K562 (cell line): ENCODE measurements at regions not wholly inside any gene's neighbourhood (a gene's known extent, or its start where the extent isn't known, plus 50 kb on each side); places are given as distances from the start of the nearest gene placed in this dataset.
A peak's percentile ranks its signal among the peaks of the same experiment; 100 is the strongest.

Experiments used
- ATAC-seq: fragments of 200-7000 bp; cut with Tn5 transposase; 3 replicates; pipeline ENCODE4 v1.9.1; 2020; ENCODE audit warnings: moderate library complexity
- BruUV-seq: library from RNA; stranded (reverse); fragments of 400-500 nt; replicated peaks from 2 replicates; lab custom pipeline; 2021; lab: Mats Ljungman, UMichigan
- CTCF ChIA-PET: fragments of 300-600 bp; formaldehyde crosslinking; extraction: SDS; loops from one replicate; lab custom pipeline; 2021; ENCODE audit warnings: low intra/inter-chr PET ratio; lab: Yijun Ruan, JAX
- POLR2A ChIA-PET: fragments of 300-600, 350-650 bp; sonication (Branson Sonifier 250); formaldehyde crosslinking; extraction: SDS; loops from one replicate; lab custom pipeline; 2021; ENCODE audit warnings: antibody characterized with exemption, inconsistent platforms; lab: Yijun Ruan, JAX
- DNase-seq, 4 experiments: peaks; one replicate each; pipeline versions ENCODE4 v3.0.0 to v3.0.0-alpha.2; 2011 to 2018; ENCODE audit warnings: low spot score in 3 of 4, mixed read lengths in 3 of 4; ENCODE audit errors: extremely low read depth in 1 of 4
- FAIRE-seq: peaks from 2 replicates; lab custom pipeline; 2011; peaks lifted over from hg19 to GRCh38; lab: Jason Lieb, UNC
- H2AFZ ChIP-seq: 2 replicates; pipeline ENCODE4 v1.6.0; 2011; ENCODE audit warnings: low read depth, low read length, control low read depth, inconsistent platforms
- H3K27ac ChIP-seq: fragments of 200-600 bp; 3 replicates; pipeline ENCODE4 v1.8.0; 2011; ENCODE audit warnings: low read depth, mild to moderate bottlenecking, control low read depth, inconsistent platforms, low read length, moderate library complexity, mixed read lengths; ENCODE audit errors: extremely low read depth
- H3K27me3 ChIP-seq, 2 experiments: fragments of 300-600 bp in 1 of 2; 2 replicates in 1 of 2; 3 replicates in 1 of 2; pipeline versions ENCODE4 v1.6.0 to v1.8.0; 2011; ENCODE audit warnings: inconsistent platforms in 2 of 2, low read length in 2 of 2, mild to moderate bottlenecking in 1 of 2, mixed read lengths in 1 of 2, moderate library complexity in 1 of 2; ENCODE audit not compliant: control insufficient read depth in 2 of 2, insufficient read depth in 2 of 2
- H3K36me3 ChIP-seq: fragments of 300-600 bp; 3 replicates; pipeline ENCODE4 v1.8.0; 2011; ENCODE audit warnings: mild to moderate bottlenecking, low read length, inconsistent platforms; ENCODE audit not compliant: control insufficient read depth, insufficient read depth
- H3K4me1 ChIP-seq, 2 experiments: fragments of 200-600 bp in 1 of 2; replicated peaks in 1 of 2; 2 replicates in 1 of 2; 3 replicates in 1 of 2; pipeline versions ENCODE4 v1.5.1 to v1.8.0; 2011; ENCODE audit warnings: inconsistent platforms in 2 of 2, low read length in 2 of 2, mild to moderate bottlenecking in 1 of 2, mixed read lengths in 1 of 2, moderate library complexity in 1 of 2; ENCODE audit not compliant: control insufficient read depth in 2 of 2, insufficient read depth in 2 of 2
- H3K4me2 ChIP-seq: 2 replicates; pipeline ENCODE4 v1.6.1; 2011; ENCODE audit warnings: low read length, control low read depth, inconsistent platforms, mixed read lengths; ENCODE audit not compliant: insufficient read depth
- H3K4me3 ChIP-seq: fragments of 200-600 bp; sonication (generic), shearing (Covaris generic); 2 replicates; pipeline ENCODE4 v1.5.1; 2016; ENCODE audit warnings: control low read depth, inconsistent platforms
- H3K79me2 ChIP-seq: fragments of 200-600 bp; 3 replicates; pipeline ENCODE4 v1.8.0; 2011; ENCODE audit warnings: low read length, inconsistent platforms; ENCODE audit not compliant: control insufficient read depth, insufficient read depth
- H3K9ac ChIP-seq, 2 experiments: 2 replicates each; pipeline versions ENCODE4 v1.6.0 to v1.6.1; 2011; ENCODE audit warnings: low read depth in 2 of 2, low read length in 2 of 2, control low read depth in 1 of 2, inconsistent platforms in 1 of 2, mild to moderate bottlenecking in 1 of 2, mixed read lengths in 1 of 2; ENCODE audit not compliant: insufficient read depth in 1 of 2
- H3K9me1 ChIP-seq: one replicate; pipeline ENCODE4 v1.6.0; 2011; ENCODE audit warnings: inconsistent platforms, mild to moderate bottlenecking, low read length, moderate library complexity; ENCODE audit not compliant: control insufficient read depth, insufficient read depth
- H3K9me3 ChIP-seq: replicated peaks from 2 replicates; pipeline ENCODE4 v1.5.1; 2011; ENCODE audit warnings: low read depth, low read length, inconsistent platforms; ENCODE audit not compliant: control insufficient read depth, insufficient read depth
- H4K20me1 ChIP-seq: replicated peaks from 2 replicates; pipeline ENCODE4 v1.6.1; 2011; ENCODE audit warnings: low read length, inconsistent platforms, mixed read lengths; ENCODE audit not compliant: control insufficient read depth, insufficient read depth
- AFF4 ChIP-seq: sonication (generic); formaldehyde crosslinking; IDR thresholded peaks from 2 replicates; pipeline ENCODE4 v1.8.0; 2023; ENCODE audit warnings: mild to moderate bottlenecking, missing genetic modification reagents
- DPF2 ChIP-seq: fragments of 450-650 bp; IDR thresholded peaks from 2 replicates; pipeline ENCODE4 v1.6.1; 2016
- ETS1 ChIP-seq: conservative IDR thresholded peaks from 2 replicates; pipeline ENCODE4 v1.6.1; 2011; ENCODE audit warnings: low read depth, mild to moderate bottlenecking, low read length; ENCODE audit not compliant: control insufficient read depth
- HSF4 ChIP-seq: fragments of 250-450 bp; sonication (Bioruptor Pico); IDR thresholded peaks from 2 replicates; pipeline ENCODE4 v2.1.2; 2022; ENCODE audit warnings: mild to moderate bottlenecking, moderate library complexity, borderline replicate concordance
- IFI16 ChIP-seq: fragments of 250-450 bp; sonication (Bioruptor Pico); IDR thresholded peaks from 2 replicates; pipeline ENCODE4 v2.1.2; 2022; ENCODE audit warnings: mild to moderate bottlenecking, inconsistent platforms
- MAX ChIP-seq: sonication (generic); formaldehyde crosslinking; IDR thresholded peaks from 2 replicates; pipeline ENCODE4 v1.9.0; 2022; ENCODE audit warnings: mild to moderate bottlenecking, missing genetic modification reagents
- SIN3B ChIP-seq: fragments of 450-650 bp; IDR thresholded peaks from 2 replicates; pipeline ENCODE4 v1.6.1; 2017; ENCODE audit warnings: low read depth, mild to moderate bottlenecking, moderate library complexity
- SMAD1 ChIP-seq: fragments of 150-350 bp; IDR thresholded peaks from 2 replicates; pipeline ENCODE4 v1.6.1; 2014; ENCODE audit warnings: low read length, low read depth; ENCODE audit not compliant: partially characterized antibody
- STAG1 ChIP-seq: sonication (generic); formaldehyde crosslinking; IDR thresholded peaks from 2 replicates; pipeline ENCODE4 v1.5.0; 2020; ENCODE audit warnings: missing genetic modification reagents, borderline replicate concordance
- STAT5A ChIP-seq: IDR thresholded peaks from 2 replicates; pipeline ENCODE4 v1.6.1; 2012; ENCODE audit warnings: low read length, inconsistent platforms, borderline replicate concordance
- STAT5B ChIP-seq: fragments of 250-450 bp; sonication (Bioruptor Pico); IDR thresholded peaks from 2 replicates; pipeline ENCODE4 v1.8.0; 2021; ENCODE audit warnings: mild to moderate bottlenecking, inconsistent platforms
- TARDBP ChIP-seq: fragments of 450-650 bp; IDR thresholded peaks from 2 replicates; pipeline ENCODE4 v1.6.1; 2016
- ZBTB8A ChIP-seq: fragments of 450-650 bp; IDR thresholded peaks from 2 replicates; pipeline ENCODE4 v1.6.1; 2018; ENCODE audit warnings: mild to moderate bottlenecking, moderate library complexity; ENCODE audit not compliant: partially characterized antibody
- ZC3H4 ChIP-seq: sonication (generic); formaldehyde crosslinking; IDR thresholded peaks from 2 replicates; pipeline ENCODE4 v1.9.0; 2021; ENCODE audit warnings: missing genetic modification reagents, borderline replicate concordance
- ZC3H8 ChIP-seq: fragments of 450-650 bp; IDR thresholded peaks from 2 replicates; pipeline ENCODE4 v1.6.1; 2017
- ZNF311 ChIP-seq: fragments of 250-450 bp; sonication (Bioruptor Pico); IDR thresholded peaks from 2 replicates; pipeline ENCODE4 v1.4.0; 2020; ENCODE audit warnings: mild to moderate bottlenecking, moderate library complexity
- WGBS: fragments of 100-300 bp; shearing (Covaris generic); methylation state at CpG from one replicate; pipeline ENCODE4 v1.1.6; 2016; ENCODE audit warnings: low coverage, mixed read lengths; ENCODE audit not compliant: insufficient coverage; ENCODE audit errors: missing lambda C conversion rate; 5-methylcytosine and 5-hydroxymethylcytosine counted together
- in situ Hi-C: fragments of 300-500 bp; cut with MboI; formaldehyde crosslinking; loops from 4 replicates; pipeline ENCODE4 v1.15.0; 2018; ENCODE audit warnings: inconsistent platforms, mixed read lengths
- intact Hi-C: fragments of 100-400 bp; cut with micrococcal nuclease; formaldehyde crosslinking; loops from 2 replicates; pipeline ENCODE4 v1.14.2; 2022

GRCh38 chr17:37830151-37830993, 85.5 kb upstream of the HNF1B start:
- no peaks in the 10 kb centered on the region for H3K9me3 ChIP-seq
- no TSS peak for BruUV-seq
- H3K27me3 ChIP-seq, result peaks cover 0 to 3% of the 10 kb centered on the region in 2 experiments; a peak in 1 of 5 replicates
- FAIRE-seq (no peak), DNase-seq (no peak), ATAC-seq (no peak)
- in situ Hi-C loops, result no loop called here
- H4K20me1 ChIP-seq, result no peaks in the 10 kb centered on the region
- intact Hi-C loops, result no loop called here
- H3K4me2 ChIP-seq, result no peak overlapping the region
- CTCF ChIA-PET, result no interaction called here
- no peak overlapping the region for H3K27ac ChIP-seq
- 84% methylated on average over 11 of the region's 12 CpGs for WGBS
- peaks cover 8 to 36% of the 10 kb centered on the region in 2 experiments for H3K4me1 ChIP-seq
- TF ChIP-seq DPF2 (no peak), SMAD1 (no peak), ZC3H8 (no peak), STAG1 (no peak), HSF4 (CRISPR knock-in tag) (no peak), STAT5B (CRISPR knock-in tag) (no peak), ZBTB8A (no peak), STAT5A (no peak), TARDBP (no peak), IFI16 (no peak), AFF4 (CRISPR knock-in tag) (no peak), MAX (CRISPR knock-in tag) (no peak), SIN3B (no peak), ETS1 (no peak), ZC3H4 (no peak), ZNF311 (CRISPR knock-in tag) (no peak)
- no peak overlapping the region for H3K9ac ChIP-seq
- POLR2A ChIA-PET, result no interaction called here
- H3K9me1 ChIP-seq, result no peaks in the 10 kb centered on the region
- H3K79me2 ChIP-seq, result no peaks in the 10 kb centered on the region
- H2AFZ ChIP-seq, result peak overlapping the region; percentile 87
- H3K4me3 ChIP-seq, result no peak overlapping the region
- no peaks in the 10 kb centered on the region for H3K36me3 ChIP-seq
